ENCODE measurements at regions not wholly inside any gene's neighbourhood (a gene's known extent, or its start where the extent isn't known, plus 50 kb on each side); places are given as distances from the start of the nearest gene placed in this dataset.

- no peak for DNase-seq (ENCODE audit: low spot score)
Measured at GRCh38 chr3:176794406-176794805, 402.9 kb downstream of the TBL1XR1 start.

GRCh38 chr3:176789947-176790346, 407.3 kb downstream of the TBL1XR1 start:
- no peak for DNase-seq (ENCODE audit: low spot score)

GRCh38 chr3:176789281-176789705, 408.0 kb downstream of the TBL1XR1 start:
- no peak for DNase-seq (ENCODE audit: low spot score)

- no peak for DNase-seq (ENCODE audit: low spot score)
Measured at GRCh38 chr3:176787506-176787905, 409.8 kb downstream of the TBL1XR1 start.

- DNase-seq (ENCODE audit: low spot score) = no peak
Measured at GRCh38 chr3:176785171-176785570, 412.1 kb downstream of the TBL1XR1 start.

- DNase-seq (ENCODE audit: low spot score) = no peak
Measured at GRCh38 chr3:176780766-176781165, 416.5 kb downstream of the TBL1XR1 start.

- no peak for DNase-seq (ENCODE audit: low spot score)
Measured at GRCh38 chr3:176776622-176777175, 420.6 kb downstream of the TBL1XR1 start.

- no peak for DNase-seq (ENCODE audit: low spot score)
Measured at GRCh38 chr3:176769547-176770190, 427.6 kb downstream of the TBL1XR1 start.

GRCh38 chr3:176767385-176767784, 429.9 kb downstream of the TBL1XR1 start:
- no peak for DNase-seq (ENCODE audit: low spot score)

GRCh38 chr3:176766862-176767261, 430.4 kb downstream of the TBL1XR1 start:
- DNase-seq (ENCODE audit: low spot score) = no peak

- DNase-seq (ENCODE audit: low spot score) = no peak
Measured at GRCh38 chr3:176765382-176765900, 431.8 kb downstream of the TBL1XR1 start.

- DNase-seq (ENCODE audit: low spot score) = no peak
Measured at GRCh38 chr3:176759815-176760506, 437.3 kb downstream of the TBL1XR1 start.

GRCh38 chr3:176757429-176757828, 439.9 kb downstream of the TBL1XR1 start:
- DNase-seq (ENCODE audit: low spot score) = no peak

- DNase-seq (ENCODE audit: low spot score) = no peak
Measured at GRCh38 chr3:176755977-176756376, 441.3 kb downstream of the TBL1XR1 start.

GRCh38 chr3:176755552-176755951, 441.7 kb downstream of the TBL1XR1 start:
- no peak for DNase-seq (ENCODE audit: low spot score)

- DNase-seq (ENCODE audit: low spot score) = no peak
Measured at GRCh38 chr3:176741664-176742047, 455.6 kb downstream of the TBL1XR1 start.

GRCh38 chr3:176740906-176741663, 456.2 kb downstream of the TBL1XR1 start:
- no peak for DNase-seq (ENCODE audit: low spot score)

GRCh38 chr3:176739159-176739558, 458.1 kb downstream of the TBL1XR1 start:
- DNase-seq (ENCODE audit: low spot score) = no peak

GRCh38 chr3:176737480-176738110, 459.7 kb downstream of the TBL1XR1 start:
- DNase-seq (ENCODE audit: low spot score) = no peak

GRCh38 chr3:176734146-176734545, 463.1 kb downstream of the TBL1XR1 start:
- DNase-seq (ENCODE audit: low spot score) = no peak

GRCh38 chr3:176724394-176724759, 472.9 kb downstream of the TBL1XR1 start:
- DNase-seq (ENCODE audit: low spot score) = no peak

- no peak for DNase-seq (ENCODE audit: low spot score)
Measured at GRCh38 chr3:176723758-176724393, 473.4 kb downstream of the TBL1XR1 start.
